ENCODE measurements at regions not wholly inside any gene's neighbourhood (a gene's known extent, or its start where the extent isn't known, plus 50 kb on each side); places are given as distances from the start of the nearest gene placed in this dataset.
"Not testable (repeated sequence)": the region's sequence is repeated elsewhere in the genome, so short reads cannot be mapped to it uniquely, and the experiment has no call there.

GRCh38 chr9:38128752-38129270 lies 59.8 kb upstream of the SHB start:
- Histone ChIP-seq H3K4me3 (ENCODE audit: insufficient read depth, low read depth, low read length, poor library complexity, severe bottlenecking) (no peak overlapping the region), H3K27ac (ENCODE audit: insufficient read depth, low read length, poor library complexity, severe bottlenecking) (no peak overlapping the region), H3K36me3 (ENCODE audit: control insufficient read depth, insufficient read depth, low read length) (no peaks in the 10 kb centered on the region), H3K4me1 (ENCODE audit: control insufficient read depth, insufficient read depth, low read length, poor library complexity, severe bottlenecking) (no peaks in the 10 kb centered on the region), H3K9me3 (ENCODE audit: control insufficient read depth, low read length) (no peaks in the 10 kb centered on the region), H3K27me3 (replicated peaks; ENCODE audit: control insufficient read depth, insufficient read depth, low read length, poor library complexity, severe bottlenecking) (no peaks in the 10 kb centered on the region)
- no peak for DNase-seq

- H3K9me3 ChIP-seq (ENCODE audit: control insufficient read depth, low read length) = no peaks in the 10 kb centered on the region
- no peaks in the 10 kb centered on the region for H3K27me3 ChIP-seq (replicated peaks; ENCODE audit: control insufficient read depth, insufficient read depth, low read length, poor library complexity, severe bottlenecking)
- H3K4me1 ChIP-seq (ENCODE audit: control insufficient read depth, insufficient read depth, low read length, poor library complexity, severe bottlenecking) = no peaks in the 10 kb centered on the region
- no peak overlapping the region for H3K27ac ChIP-seq (ENCODE audit: insufficient read depth, low read length, poor library complexity, severe bottlenecking)
- no peaks in the 10 kb centered on the region for H3K36me3 ChIP-seq (ENCODE audit: control insufficient read depth, insufficient read depth, low read length)
- H3K4me3 ChIP-seq (ENCODE audit: insufficient read depth, low read depth, low read length, poor library complexity, severe bottlenecking) = no peak overlapping the region
- DNase-seq = no peak
Observed at GRCh38 chr9:38127271-38127839, 58.3 kb upstream of the SHB start.

- H3K27ac ChIP-seq (ENCODE audit: insufficient read depth, low read length, poor library complexity, severe bottlenecking) = no peak overlapping the region
- no peak for DNase-seq
- no peak overlapping the region for H3K4me3 ChIP-seq (ENCODE audit: insufficient read depth, low read depth, low read length, poor library complexity, severe bottlenecking)
- H3K36me3 ChIP-seq (ENCODE audit: control insufficient read depth, insufficient read depth, low read length) = no peaks in the 10 kb centered on the region
- H3K4me1 ChIP-seq (ENCODE audit: control insufficient read depth, insufficient read depth, low read length, poor library complexity, severe bottlenecking) = no peaks in the 10 kb centered on the region
- no peaks in the 10 kb centered on the region for H3K9me3 ChIP-seq (ENCODE audit: control insufficient read depth, low read length)
- H3K27me3 ChIP-seq (replicated peaks; ENCODE audit: control insufficient read depth, insufficient read depth, low read length, poor library complexity, severe bottlenecking) = no peaks in the 10 kb centered on the region
Observed at GRCh38 chr9:38126730-38127129, 57.7 kb upstream of the SHB start.

- Histone ChIP-seq H3K4me1 (ENCODE audit: control insufficient read depth, insufficient read depth, low read length, poor library complexity, severe bottlenecking) (no peaks in the 10 kb centered on the region), H3K9me3 (ENCODE audit: control insufficient read depth, low read length) (no peaks in the 10 kb centered on the region), H3K27me3 (replicated peaks; ENCODE audit: control insufficient read depth, insufficient read depth, low read length, poor library complexity, severe bottlenecking) (no peaks in the 10 kb centered on the region), H3K36me3 (ENCODE audit: control insufficient read depth, insufficient read depth, low read length) (no peaks in the 10 kb centered on the region), H3K27ac (ENCODE audit: insufficient read depth, low read length, poor library complexity, severe bottlenecking) (no peak overlapping the region), H3K4me3 (ENCODE audit: insufficient read depth, low read depth, low read length, poor library complexity, severe bottlenecking) (no peak overlapping the region)
- DNase-seq = no peak
Observed at GRCh38 chr9:38125889-38126288, 56.9 kb upstream of the SHB start.

GRCh38 chr9:38123359-38123758 lies 54.3 kb upstream of the SHB start:
- DNase-seq; H3K36me3 ChIP-seq (ENCODE audit: control insufficient read depth, insufficient read depth, low read length); H3K4me3 ChIP-seq (ENCODE audit: insufficient read depth, low read depth, low read length, poor library complexity, severe bottlenecking); H3K4me1 ChIP-seq (ENCODE audit: control insufficient read depth, insufficient read depth, low read length, poor library complexity, severe bottlenecking); H3K27me3 ChIP-seq (replicated peaks; ENCODE audit: control insufficient read depth, insufficient read depth, low read length, poor library complexity, severe bottlenecking); H3K9me3 ChIP-seq (ENCODE audit: control insufficient read depth, low read length); H3K27ac ChIP-seq (ENCODE audit: insufficient read depth, low read length, poor library complexity, severe bottlenecking): not testable (repeated sequence)

- Histone ChIP-seq H3K27me3 (replicated peaks; ENCODE audit: control insufficient read depth, insufficient read depth, low read length, poor library complexity, severe bottlenecking) (no peaks in the 10 kb centered on the region), H3K36me3 (ENCODE audit: control insufficient read depth, insufficient read depth, low read length) (no peaks in the 10 kb centered on the region), H3K27ac (ENCODE audit: insufficient read depth, low read length, poor library complexity, severe bottlenecking) (no peak overlapping the region), H3K4me1 (ENCODE audit: control insufficient read depth, insufficient read depth, low read length, poor library complexity, severe bottlenecking) (no peaks in the 10 kb centered on the region), H3K9me3 (ENCODE audit: control insufficient read depth, low read length) (no peaks in the 10 kb centered on the region), H3K4me3 (ENCODE audit: insufficient read depth, low read depth, low read length, poor library complexity, severe bottlenecking) (no peak overlapping the region)
- DNase-seq = no peak
Observed at GRCh38 chr9:38120961-38121360, 51.9 kb upstream of the SHB start.

- Histone ChIP-seq H3K27me3 (replicated peaks; ENCODE audit: control insufficient read depth, insufficient read depth, low read length, poor library complexity, severe bottlenecking) (no peaks in the 10 kb centered on the region), H3K27ac (ENCODE audit: insufficient read depth, low read length, poor library complexity, severe bottlenecking) (no peak overlapping the region), H3K4me1 (ENCODE audit: control insufficient read depth, insufficient read depth, low read length, poor library complexity, severe bottlenecking) (no peaks in the 10 kb centered on the region), H3K36me3 (ENCODE audit: control insufficient read depth, insufficient read depth, low read length) (no peaks in the 10 kb centered on the region), H3K9me3 (ENCODE audit: control insufficient read depth, low read length) (no peaks in the 10 kb centered on the region), H3K4me3 (ENCODE audit: insufficient read depth, low read depth, low read length, poor library complexity, severe bottlenecking) (no peak overlapping the region)
- DNase-seq = no peak
Observed at GRCh38 chr9:38119560-38120236, 50.7 kb upstream of the SHB start.

GRCh38 chr9:38118862-38119438 lies 49.9 kb upstream of the SHB start:
- Histone ChIP-seq H3K27ac (ENCODE audit: insufficient read depth, low read length, poor library complexity, severe bottlenecking) (no peak overlapping the region), H3K36me3 (ENCODE audit: control insufficient read depth, insufficient read depth, low read length) (no peaks in the 10 kb centered on the region), H3K9me3 (ENCODE audit: control insufficient read depth, low read length) (no peaks in the 10 kb centered on the region), H3K4me3 (ENCODE audit: insufficient read depth, low read depth, low read length, poor library complexity, severe bottlenecking) (no peak overlapping the region), H3K27me3 (replicated peaks; ENCODE audit: control insufficient read depth, insufficient read depth, low read length, poor library complexity, severe bottlenecking) (no peaks in the 10 kb centered on the region), H3K4me1 (ENCODE audit: control insufficient read depth, insufficient read depth, low read length, poor library complexity, severe bottlenecking) (no peaks in the 10 kb centered on the region)
- DNase-seq = no peak
